ENCODE measurements at regions not wholly inside any gene's neighbourhood (a gene's known extent, or its start where the extent isn't known, plus 50 kb on each side); places are given as distances from the start of the nearest gene placed in this dataset.

- Histone ChIP-seq H3K4me2 (ENCODE audit: low read length) (no peak overlapping the region), H3K4me1 (ENCODE audit: insufficient read depth, low read length, severe bottlenecking) (no peaks in the 10 kb centered on the region), H3K27ac (ENCODE audit: low read depth, low read length, poor library complexity, severe bottlenecking) (no peak overlapping the region), H3K36me3 (ENCODE audit: insufficient read depth, low read length) (no peaks in the 10 kb centered on the region), H3K79me2 (ENCODE audit: insufficient read depth, low read length) (no peaks in the 10 kb centered on the region), H4K20me1 (ENCODE audit: insufficient read depth, low read length) (no peaks in the 10 kb centered on the region), H3K9ac (ENCODE audit: low read length) (no peak overlapping the region), H2AFZ (ENCODE audit: low read length) (no peak overlapping the region), H3K27me3 (ENCODE audit: insufficient read depth, low read length) (peaks cover 4% of the 10 kb centered on the region), H3K9me2 (ENCODE audit: low read depth, low read length) (no peaks in the 10 kb centered on the region), H3F3A (ENCODE audit: insufficient read depth, low read length) (no peaks in the 10 kb centered on the region), H3K9me3 (ENCODE audit: low read length) (no peaks in the 10 kb centered on the region), H3K4me3 (ENCODE audit: low read depth, low read length, poor library complexity, severe bottlenecking) (no peak overlapping the region)
- TF ChIP-seq CTCF (IDR thresholded peaks at IDR 0.05; ENCODE audit: low read length) (no peak), EZH2 (IDR thresholded peaks at IDR 0.05; ENCODE audit: borderline replicate concordance, low read length) (no peak)
These were observed 52.9 kb upstream of the RFLNA start for GRCh38 chr12:124241776-124242528.

- Histone ChIP-seq H3K27me3 (ENCODE audit: insufficient read depth, low read length) (peaks cover 10% of the 10 kb centered on the region), H3K4me3 (ENCODE audit: low read depth, low read length, poor library complexity, severe bottlenecking) (no peak overlapping the region), H4K20me1 (ENCODE audit: insufficient read depth, low read length) (no peaks in the 10 kb centered on the region), H3K36me3 (ENCODE audit: insufficient read depth, low read length) (no peaks in the 10 kb centered on the region), H3K27ac (ENCODE audit: low read depth, low read length, poor library complexity, severe bottlenecking) (no peak overlapping the region), H2AFZ (ENCODE audit: low read length) (no peak overlapping the region), H3K4me2 (ENCODE audit: low read length) (no peak overlapping the region), H3K9ac (ENCODE audit: low read length) (no peak overlapping the region), H3K79me2 (ENCODE audit: insufficient read depth, low read length) (no peaks in the 10 kb centered on the region), H3K4me1 (ENCODE audit: insufficient read depth, low read length, severe bottlenecking) (no peaks in the 10 kb centered on the region), H3K9me3 (ENCODE audit: low read length) (no peaks in the 10 kb centered on the region), H3K9me2 (ENCODE audit: low read depth, low read length) (no peaks in the 10 kb centered on the region), H3F3A (ENCODE audit: insufficient read depth, low read length) (no peaks in the 10 kb centered on the region)
- TF ChIP-seq EZH2 (IDR thresholded peaks at IDR 0.05; ENCODE audit: borderline replicate concordance, low read length): no peak
- TF ChIP-seq CTCF (IDR thresholded peaks at IDR 0.05; ENCODE audit: low read length): no peak
These were observed 52.3 kb upstream of the RFLNA start for GRCh38 chr12:124242529-124243065.

GRCh38 chr12:124243936-124244335 is 51.0 kb upstream of the RFLNA start:
- H2AFZ ChIP-seq (ENCODE audit: low read length): no peak overlapping the region
- no peak overlapping the region for H3K4me3 ChIP-seq (ENCODE audit: low read depth, low read length, poor library complexity, severe bottlenecking)
- H3K36me3 ChIP-seq (ENCODE audit: insufficient read depth, low read length): no peaks in the 10 kb centered on the region
- H3K4me2 ChIP-seq (ENCODE audit: low read length): no peak overlapping the region
- TF ChIP-seq EZH2 (IDR thresholded peaks at IDR 0.05; ENCODE audit: borderline replicate concordance, low read length) (no peak), CTCF (IDR thresholded peaks at IDR 0.05; ENCODE audit: low read length) (no peak)
- H3K9me3 ChIP-seq (ENCODE audit: low read length): no peaks in the 10 kb centered on the region
- H3K4me1 ChIP-seq (ENCODE audit: insufficient read depth, low read length, severe bottlenecking): no peaks in the 10 kb centered on the region
- no peak overlapping the region for H3K9ac ChIP-seq (ENCODE audit: low read length)
- H3F3A ChIP-seq (ENCODE audit: insufficient read depth, low read length): no peaks in the 10 kb centered on the region
- peaks cover 15% of the 10 kb centered on the region for H3K27me3 ChIP-seq (ENCODE audit: insufficient read depth, low read length)
- H3K27ac ChIP-seq (ENCODE audit: low read depth, low read length, poor library complexity, severe bottlenecking): no peak overlapping the region
- no peaks in the 10 kb centered on the region for H4K20me1 ChIP-seq (ENCODE audit: insufficient read depth, low read length)
- no peaks in the 10 kb centered on the region for H3K9me2 ChIP-seq (ENCODE audit: low read depth, low read length)
- H3K79me2 ChIP-seq (ENCODE audit: insufficient read depth, low read length): no peaks in the 10 kb centered on the region
